Ramos (cell line): ENCODE measurements at regions not wholly inside any gene's neighbourhood (a gene's known extent, or its start where the extent isn't known, plus 50 kb on each side); places are given as distances from the start of the nearest gene placed in this dataset.

Experiments
- in situ Hi-C: fragments of 300-500 bp; cut with MboI; formaldehyde crosslinking; loops from one replicate; pipeline ENCODE4 v1.14.3; 2022; ENCODE audit warnings: low sequenced_read_pairs; ENCODE audit not compliant: unreplicated experiment

GRCh38 chr18:27653247-27653646 lies 468.1 kb upstream of the CHST9 start:
- in situ Hi-C loops, result no loop called here

GRCh38 chr18:27652480-27653121 lies 467.5 kb upstream of the CHST9 start:
- in situ Hi-C loops, result no loop called here

- in situ Hi-C loops, result no loop called here
These were observed 464.5 kb upstream of the CHST9 start for GRCh38 chr18:27649621-27650020.

- in situ Hi-C loops, result no loop called here
These were observed 460.8 kb upstream of the CHST9 start for GRCh38 chr18:27645929-27646328.

- in situ Hi-C loops, result no loop called here
These were observed 451.5 kb upstream of the CHST9 start for GRCh38 chr18:27636576-27637085.

- in situ Hi-C loops, result no loop called here
These were observed 447.6 kb upstream of the CHST9 start for GRCh38 chr18:27632706-27633105.

GRCh38 chr18:27627927-27628326 lies 442.8 kb upstream of the CHST9 start:
- in situ Hi-C loops, result no loop called here

- in situ Hi-C loops, result no loop called here
These were observed 436.3 kb upstream of the CHST9 start for GRCh38 chr18:27621236-27621890.

GRCh38 chr18:27619906-27620305 lies 434.8 kb upstream of the CHST9 start:
- in situ Hi-C loops, result no loop called here

- in situ Hi-C loops, result no loop called here
These were observed 434.1 kb upstream of the CHST9 start for GRCh38 chr18:27619090-27619772.

GRCh38 chr18:27616324-27616723 lies 431.2 kb upstream of the CHST9 start:
- in situ Hi-C loops, result no loop called here

- in situ Hi-C loops, result no loop called here
These were observed 430.1 kb upstream of the CHST9 start for GRCh38 chr18:27614951-27615844.

- in situ Hi-C loops, result no loop called here
These were observed 424.1 kb upstream of the CHST9 start for GRCh38 chr18:27609221-27609620.

GRCh38 chr18:27608742-27609141 lies 423.6 kb upstream of the CHST9 start:
- in situ Hi-C loops, result no loop called here

GRCh38 chr18:27608174-27608573 lies 423.1 kb upstream of the CHST9 start:
- in situ Hi-C loops, result no loop called here

GRCh38 chr18:27606741-27607140 lies 421.6 kb upstream of the CHST9 start:
- in situ Hi-C loops, result no loop called here

GRCh38 chr18:27605107-27605834 lies 420.2 kb upstream of the CHST9 start:
- in situ Hi-C loops, result no loop called here

- in situ Hi-C loops, result no loop called here
These were observed 419.5 kb upstream of the CHST9 start for GRCh38 chr18:27604583-27604982.

GRCh38 chr18:27602092-27602491 lies 417.0 kb upstream of the CHST9 start:
- in situ Hi-C loops, result no loop called here

GRCh38 chr18:27600245-27600644 lies 415.1 kb upstream of the CHST9 start:
- in situ Hi-C loops, result no loop called here
